ENCODE measurements at regions not wholly inside any gene's neighbourhood (a gene's known extent, or its start where the extent isn't known, plus 50 kb on each side); places are given as distances from the start of the nearest gene placed in this dataset.

- H3K4me3 ChIP-seq (ENCODE audit: low read depth, low read length) = no peak overlapping the region
- DNase-seq (ENCODE audit: low read depth) = no peak
- no peak for TF ChIP-seq CTCF (IDR thresholded peaks at IDR 0.05; ENCODE audit: control insufficient read depth, extremely low read depth, insufficient read depth)
Observed at GRCh38 chr14:73800970-73801515, 50.6 kb upstream of the PTGR2 start.

GRCh38 chr14:73797543-73798265 is 53.9 kb upstream of the PTGR2 start:
- H3K4me3 ChIP-seq (ENCODE audit: low read depth, low read length) = no peak overlapping the region
- no peak for TF ChIP-seq CTCF (IDR thresholded peaks at IDR 0.05; ENCODE audit: control insufficient read depth, extremely low read depth, insufficient read depth)
- DNase-seq (ENCODE audit: low read depth) = no peak

GRCh38 chr14:73796893-73797542 is 54.6 kb upstream of the PTGR2 start:
- TF ChIP-seq CTCF (IDR thresholded peaks at IDR 0.05; ENCODE audit: control insufficient read depth, extremely low read depth, insufficient read depth) = no peak
- DNase-seq (ENCODE audit: low read depth) = no peak
- no peak overlapping the region for H3K4me3 ChIP-seq (ENCODE audit: low read depth, low read length)

- DNase-seq (ENCODE audit: low read depth) = no peak
- no peak for TF ChIP-seq CTCF (IDR thresholded peaks at IDR 0.05; ENCODE audit: control insufficient read depth, extremely low read depth, insufficient read depth)
Observed at GRCh38 chr14:73796415-73796814, 55.2 kb upstream of the PTGR2 start.

GRCh38 chr14:73795974-73796373 is 55.7 kb upstream of the PTGR2 start:
- no peak overlapping the region for H3K4me3 ChIP-seq (ENCODE audit: low read depth, low read length)
- no peak for DNase-seq (ENCODE audit: low read depth)
- TF ChIP-seq CTCF (IDR thresholded peaks at IDR 0.05; ENCODE audit: control insufficient read depth, extremely low read depth, insufficient read depth) = no peak

More at GRCh38 chr14:73796415-73796814, 55.2 kb upstream of the PTGR2 start:
- no peak overlapping the region for H3K4me3 ChIP-seq (ENCODE audit: low read depth, low read length)

GRCh38 chr14:73795466-73795865 is 56.2 kb upstream of the PTGR2 start:
- no peak for TF ChIP-seq CTCF (IDR thresholded peaks at IDR 0.05; ENCODE audit: control insufficient read depth, extremely low read depth, insufficient read depth)
- DNase-seq (ENCODE audit: low read depth) = no peak
- no peak overlapping the region for H3K4me3 ChIP-seq (ENCODE audit: low read depth, low read length)
